GM12878 (cell line): ENCODE measurements at regions not wholly inside any gene's neighbourhood (a gene's known extent, or its start where the extent isn't known, plus 50 kb on each side); places are given as distances from the start of the nearest gene placed in this dataset.

Experiments
- CUX1 ChIP-seq: IDR thresholded peaks from 2 replicates; pipeline ENCODE4 v1.6.1; 2012; ENCODE audit warnings: improper control_type of control experiment, low read depth, low read length; ENCODE audit not compliant: insufficient replicate concordance
- FOS ChIP-seq: IDR thresholded peaks from 3 replicates; pipeline ENCODE4 v1.6.1; 2011; ENCODE audit warnings: borderline replicate concordance; ENCODE audit not compliant: insufficient read length; ENCODE audit errors: extremely low read depth
- PRDM15 ChIP-seq: fragments of 450-650 bp; formaldehyde crosslinking; IDR thresholded peaks from 2 replicates; pipeline ENCODE4 v1.4.0; 2020; ENCODE audit warnings: mild to moderate bottlenecking, moderate library complexity
- RUNX3 ChIP-seq: IDR thresholded peaks from 2 replicates; pipeline ENCODE4 v1.6.1; 2012; ENCODE audit warnings: low read length, inconsistent platforms
- SMAD5 ChIP-seq: IDR thresholded peaks from 2 replicates; pipeline ENCODE4 v1.6.1; 2016; ENCODE audit warnings: antibody characterized with exemption, low read depth
- ZBTB11 ChIP-seq: fragments of 450-650 bp; formaldehyde crosslinking; IDR thresholded peaks from 2 replicates; pipeline ENCODE4 v1.5.0; 2022; ENCODE audit warnings: mild to moderate bottlenecking, missing genetic modification characterization
- ZZZ3 ChIP-seq: IDR thresholded peaks from 2 replicates; pipeline ENCODE4 v1.6.1; 2011; ENCODE audit warnings: low read depth; ENCODE audit not compliant: control insufficient read depth, insufficient read length

- TF ChIP-seq ZBTB11 (no peak), FOS (no peak), PRDM15 (no peak), RUNX3 (no peak), ZZZ3 (no peak), CUX1 (no peak), SMAD5 (no peak)
Observed at GRCh38 chr18:5772306-5773105, 122.8 kb downstream of the TMEM200C start (continued).
